ENCODE measurements at regions not wholly inside any gene's neighbourhood (a gene's known extent, or its start where the extent isn't known, plus 50 kb on each side); places are given as distances from the start of the nearest gene placed in this dataset.
"Not testable (repeated sequence)": the region's sequence is repeated elsewhere in the genome, so short reads cannot be mapped to it uniquely, and the experiment has no call there.

DNA sequence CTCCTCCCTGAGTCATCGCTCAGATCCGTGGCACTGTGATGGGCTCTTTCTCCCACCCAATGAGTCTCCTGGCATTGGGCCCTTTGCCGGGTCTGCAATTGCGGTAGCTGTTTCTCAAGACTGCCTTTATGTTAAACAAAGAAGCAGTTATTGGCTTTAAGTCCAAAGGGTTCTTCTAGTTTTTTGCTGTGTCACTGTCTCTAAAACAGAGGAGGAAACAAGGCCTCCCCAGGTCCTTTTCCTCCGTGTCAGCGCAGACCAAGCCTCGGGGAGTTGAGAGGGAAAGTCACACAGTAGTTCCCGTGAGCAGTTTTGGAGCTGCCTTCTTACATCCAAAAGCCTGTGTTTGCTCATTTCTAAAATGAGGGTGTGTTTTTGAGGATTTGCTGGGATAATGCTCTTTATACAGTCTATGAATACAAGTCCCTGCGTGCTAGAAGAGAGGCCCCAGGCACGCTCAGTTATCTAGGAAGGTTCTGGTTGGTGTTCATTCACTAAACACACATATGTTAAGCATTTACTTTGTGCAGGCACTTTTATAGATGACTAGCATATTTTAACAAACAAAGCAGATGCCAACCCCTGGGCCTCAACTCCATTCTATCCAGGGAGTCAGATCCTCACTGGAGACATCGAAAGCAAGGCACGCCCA is 126.0 kb upstream of the PZP start:
- no peak for DNase-seq

DNA sequence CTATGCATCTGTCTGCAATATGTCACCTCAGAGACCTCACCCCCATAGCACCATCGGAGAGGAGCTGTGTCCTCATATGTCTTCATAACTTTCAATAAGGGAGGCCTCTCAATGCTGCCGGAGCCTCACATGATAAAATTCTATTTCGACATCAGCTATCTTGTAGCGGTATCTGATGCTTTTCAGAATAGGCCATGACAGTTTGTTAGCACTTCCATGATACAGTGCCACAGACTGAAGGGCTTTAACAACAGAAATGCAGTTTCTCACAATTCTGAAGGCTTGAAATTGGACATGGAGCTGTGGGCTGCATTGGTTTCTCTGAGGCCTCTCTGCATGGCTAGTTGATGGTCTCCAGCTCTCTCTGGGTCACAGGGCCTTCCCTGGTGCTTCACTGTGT is 125.0 kb upstream of the PZP start:
- DNase-seq: no peak

DNA sequence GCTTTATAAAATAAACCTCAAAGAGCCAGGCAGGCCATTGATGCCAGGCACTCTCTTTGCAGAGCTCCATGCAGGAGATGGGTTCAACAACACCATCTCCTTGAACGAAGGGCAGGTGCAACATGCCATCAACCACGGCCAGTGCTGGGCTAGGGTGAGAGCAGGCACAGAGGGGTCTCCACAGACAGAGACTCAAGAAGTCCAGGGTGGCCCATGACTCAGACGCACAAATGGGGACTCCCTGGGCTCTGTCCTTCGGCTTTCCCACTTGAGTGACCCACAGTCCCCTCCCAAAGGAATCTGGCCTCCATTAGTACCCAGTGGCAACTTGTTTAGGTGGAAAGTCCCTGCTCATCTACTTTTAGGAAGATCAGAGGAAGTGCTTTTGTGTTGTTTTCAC is 124.4 kb upstream of the PZP start:
- DNase-seq: no peak

DNA sequence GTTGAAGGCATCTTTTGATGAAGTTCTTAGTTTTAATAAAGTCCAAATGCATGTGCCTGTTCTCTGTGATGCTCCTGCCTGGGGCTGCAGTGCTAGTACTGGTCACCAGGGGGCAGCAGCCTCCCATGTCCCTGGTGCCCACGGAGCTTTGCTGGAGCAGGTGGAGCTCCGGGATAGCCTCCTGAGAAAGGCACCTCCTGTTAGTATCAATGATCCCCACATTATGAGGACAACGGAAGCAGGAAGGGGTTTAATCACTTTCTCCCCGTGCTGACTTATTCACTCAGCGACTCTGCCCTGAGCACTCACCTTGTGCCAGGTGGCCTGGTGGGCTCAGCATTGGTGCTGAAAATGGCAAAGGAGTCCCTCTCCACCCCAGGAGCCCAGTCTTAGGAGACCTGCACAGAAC is 123.0 kb upstream of the PZP start:
- DNase-seq: no peak

DNA sequence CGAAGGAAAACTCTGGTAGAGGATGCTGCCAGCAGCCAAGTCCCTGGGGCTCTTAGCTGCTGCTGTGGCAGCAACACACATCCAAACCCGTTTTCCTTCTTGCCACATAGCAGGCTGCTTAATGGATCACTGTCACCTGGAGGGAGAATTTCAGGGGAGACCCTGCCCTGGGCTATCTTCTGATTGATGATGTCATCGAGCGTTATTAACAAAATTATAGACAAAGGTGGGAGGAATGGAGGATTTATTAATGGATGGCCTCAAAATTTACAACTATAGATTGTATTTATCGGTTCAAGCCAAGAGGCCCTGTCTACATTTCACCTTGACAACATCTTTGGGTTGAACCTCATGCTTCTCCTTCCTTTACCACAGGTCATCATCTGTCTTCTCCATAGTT is 120.8 kb upstream of the PZP start:
- no peak for DNase-seq

DNA sequence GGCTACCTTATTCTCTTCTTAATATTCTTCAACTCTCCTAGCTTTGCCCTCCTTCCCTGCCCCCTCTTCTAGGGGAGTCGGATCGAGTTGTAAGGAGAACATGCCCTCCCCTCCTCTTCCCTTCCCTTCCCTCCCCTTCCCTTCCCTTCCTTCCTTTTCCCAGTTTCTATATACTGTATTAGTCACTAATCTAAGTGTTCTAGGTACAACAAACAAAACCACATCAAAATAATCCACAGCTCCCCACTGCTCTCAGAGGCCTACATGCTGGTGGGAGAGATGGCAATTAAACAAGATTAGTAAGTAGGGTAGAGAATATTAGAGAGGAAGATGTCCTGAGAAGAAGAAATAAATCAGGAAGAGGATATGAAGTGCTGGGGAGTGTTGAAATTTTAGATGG is 119.9 kb upstream of the PZP start:
- no peak for DNase-seq

DNA sequence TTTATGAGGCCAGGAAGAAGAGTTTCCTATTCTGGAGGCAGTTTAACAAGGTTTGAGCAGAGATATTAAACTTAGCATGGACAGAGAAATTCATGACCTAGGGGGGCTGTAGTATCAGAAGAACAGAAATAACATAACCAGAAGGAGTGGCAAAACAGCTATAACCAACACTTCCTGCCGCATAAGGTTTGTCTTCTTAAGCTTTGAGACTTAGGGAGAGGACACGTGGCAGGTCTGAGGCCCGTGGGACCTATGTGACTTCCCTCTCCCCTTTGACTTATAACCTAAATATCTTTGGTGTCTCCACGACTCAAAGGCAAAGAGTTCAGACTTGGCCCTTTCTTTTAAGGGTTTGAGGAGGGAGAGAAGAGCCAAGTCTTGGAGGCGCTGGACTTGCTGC is 119.1 kb upstream of the PZP start:
- DNase-seq: no peak

DNA sequence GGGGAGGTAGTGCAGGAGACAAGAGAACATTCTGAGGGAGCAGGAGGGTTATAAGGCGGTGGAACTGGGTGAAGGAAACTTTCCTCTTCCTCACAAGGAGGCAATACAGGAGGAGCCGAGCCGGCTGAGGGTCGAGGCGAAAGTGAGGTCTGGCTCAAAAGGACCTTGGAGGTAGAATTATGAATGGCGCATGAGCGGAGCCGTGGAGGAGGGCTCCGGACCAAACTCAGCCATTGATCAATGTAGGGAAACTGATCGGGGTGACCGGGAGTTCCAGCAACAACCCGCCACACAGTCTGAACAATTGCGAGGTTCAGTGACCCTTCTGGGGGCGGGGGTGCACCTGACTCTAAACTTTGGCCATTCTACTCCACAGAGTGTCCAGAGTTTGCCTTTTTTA is 118.7 kb upstream of the PZP start:
- DNase-seq: not testable (repeated sequence)

DNA sequence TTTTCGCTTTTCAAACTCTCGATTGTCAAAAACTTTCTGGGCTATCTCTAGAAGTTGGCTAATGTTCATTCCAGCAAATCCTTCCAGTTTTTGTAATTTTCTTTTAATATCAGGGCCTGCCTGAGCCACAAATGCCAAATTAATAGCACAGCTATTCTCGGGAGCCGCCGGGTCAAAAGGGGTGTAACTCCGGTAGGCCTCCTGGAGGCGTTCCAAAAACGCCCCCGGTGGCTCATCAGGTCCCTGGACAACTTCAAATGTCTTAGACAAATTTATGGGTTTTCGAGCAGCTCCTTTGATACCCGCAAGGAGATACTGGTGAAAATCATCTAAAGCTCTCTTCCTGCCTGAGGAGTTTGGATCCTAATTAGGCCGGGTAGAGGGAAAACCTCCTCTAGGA is 117.9 kb upstream of the PZP start:
- DNase-seq: no peak

DNA sequence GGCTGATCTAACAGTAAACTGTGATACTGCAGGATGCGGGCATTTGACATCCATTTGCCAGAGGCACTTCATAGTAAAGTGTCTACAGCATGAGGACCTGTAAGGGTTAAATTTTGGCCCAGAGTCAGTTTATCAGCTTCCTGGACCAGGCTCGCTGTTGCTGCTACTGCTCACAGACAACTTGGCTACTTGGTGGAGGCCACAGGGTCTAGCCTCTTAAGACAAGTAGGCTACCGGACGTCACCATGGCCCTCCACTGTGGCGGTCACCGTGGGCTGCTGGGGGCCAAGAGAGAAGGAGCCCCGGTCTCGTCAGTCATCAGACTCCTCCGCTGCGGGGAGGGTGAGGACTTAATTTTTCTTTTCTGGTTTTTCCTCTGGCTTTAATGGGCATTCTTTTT is 117.3 kb upstream of the PZP start:
- DNase-seq: no peak

DNA sequence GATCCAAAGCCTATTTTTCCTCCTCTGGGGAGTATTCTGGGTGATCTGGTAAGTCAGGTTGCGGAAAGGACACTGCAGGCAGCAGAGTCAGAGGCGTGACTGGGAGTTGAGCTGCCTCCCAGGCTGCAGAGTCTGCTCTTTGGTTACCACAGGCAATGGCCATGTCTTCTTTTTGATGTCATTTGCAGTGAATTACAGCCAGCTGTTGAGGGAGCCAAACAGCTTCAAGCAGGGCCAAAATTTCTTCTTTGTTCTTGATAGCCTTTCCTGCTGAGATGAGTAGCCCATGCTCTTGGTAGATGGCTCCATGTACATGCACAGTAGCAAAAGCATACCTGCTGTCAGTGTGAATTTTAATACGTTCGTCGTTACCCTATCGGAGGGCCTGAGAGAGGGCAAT is 116.6 kb upstream of the PZP start:
- no peak for DNase-seq

DNA sequence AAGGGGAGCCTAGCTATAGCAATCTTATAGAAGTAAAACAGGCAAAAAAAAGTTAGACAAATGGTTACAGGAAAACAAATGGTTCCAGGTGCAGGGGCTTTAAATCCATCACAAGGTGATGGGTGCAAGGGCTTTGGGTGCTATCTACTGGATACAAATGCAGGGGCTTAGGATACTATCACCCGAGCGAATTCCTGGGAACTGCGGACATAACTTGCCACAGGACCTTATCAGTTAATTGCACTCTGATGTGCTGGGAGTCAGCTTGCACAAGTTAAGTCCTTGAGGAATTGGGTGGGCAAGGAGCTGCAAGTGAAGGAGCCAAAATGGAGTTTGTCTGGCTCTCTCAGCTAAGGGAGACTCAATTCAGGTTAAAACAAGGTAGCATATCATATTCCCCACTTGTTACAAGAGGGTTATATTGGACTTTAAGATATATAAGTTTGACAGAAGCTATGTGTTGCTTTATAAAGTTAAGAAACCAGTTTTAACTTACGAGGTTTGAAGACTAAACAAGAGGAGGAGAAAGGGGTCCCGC is 115.0 kb upstream of the PZP start:
- DNase-seq: no peak

DNA sequence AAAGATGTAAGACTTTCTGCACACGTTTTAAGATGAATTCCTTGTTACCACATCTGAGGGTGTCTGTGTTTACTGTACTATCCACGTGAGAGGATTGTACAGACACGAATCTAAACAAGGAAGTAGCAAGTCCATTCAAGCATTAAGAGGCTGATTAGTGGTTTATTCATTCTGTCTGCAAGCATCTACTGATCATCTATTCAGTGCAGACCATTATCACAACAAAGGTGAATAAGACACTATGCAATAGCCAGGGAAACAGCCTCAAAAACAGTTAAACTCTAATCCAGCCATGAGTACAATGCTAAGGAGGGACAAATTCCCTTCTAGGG is 111.6 kb upstream of the PZP start:
- no peak for DNase-seq

DNA sequence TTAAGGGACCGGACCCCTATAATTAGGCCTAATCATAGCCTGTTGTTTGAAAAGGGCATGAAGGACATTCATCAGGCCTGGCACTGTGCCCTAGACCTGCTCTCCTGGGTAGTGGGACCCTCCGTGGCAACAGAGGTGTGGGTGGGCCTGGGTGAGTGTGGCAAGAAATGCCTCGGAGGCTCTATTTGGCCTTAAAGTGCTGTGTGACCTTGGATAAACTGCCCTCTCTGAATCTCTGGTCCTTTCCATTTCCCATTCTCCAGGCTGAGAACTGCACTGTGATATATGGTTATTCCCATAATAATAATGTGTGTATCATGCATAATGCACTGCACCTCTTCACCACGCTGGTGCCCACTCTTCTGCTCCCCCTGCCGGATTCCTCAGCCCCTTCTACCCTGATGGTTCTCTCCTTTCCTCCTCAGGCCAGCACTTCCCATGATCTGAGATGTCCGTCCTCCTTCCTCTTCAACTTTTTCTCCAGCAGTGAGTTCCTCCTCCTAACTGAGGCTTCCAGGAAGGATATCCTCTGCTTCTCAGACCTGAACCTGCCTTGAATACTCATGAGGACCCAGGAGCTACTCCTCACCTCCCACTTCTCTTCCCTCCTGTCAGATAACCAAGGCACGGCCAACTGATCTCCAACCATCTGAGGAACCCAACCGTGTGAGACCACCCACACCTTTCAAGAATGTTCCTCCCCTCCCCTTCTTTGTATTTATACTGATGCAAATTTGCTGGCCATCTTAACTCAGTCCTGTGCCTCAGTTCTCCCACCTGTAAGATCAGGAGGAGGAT is 111.0 kb upstream of the PZP start:
- no peak for DNase-seq

DNA sequence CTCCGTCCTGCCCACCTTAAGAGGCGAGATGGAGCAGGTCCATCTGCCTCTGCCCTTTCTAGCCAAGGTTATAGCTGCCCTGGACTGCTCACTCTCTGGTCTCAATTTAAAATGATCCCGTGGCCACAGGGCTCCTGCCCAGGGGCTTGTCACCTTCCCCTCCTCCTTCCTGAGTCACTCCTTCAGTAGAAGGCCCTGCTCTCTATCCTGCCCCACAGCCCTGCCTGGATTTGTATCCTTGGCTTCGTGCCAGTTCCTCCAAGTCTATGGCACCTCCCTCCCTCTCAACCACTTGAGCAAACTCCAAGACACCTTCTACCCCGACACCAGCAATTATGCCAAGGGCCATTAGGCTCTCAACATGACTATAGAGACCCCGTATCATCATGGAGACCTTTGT is 105.3 kb upstream of the PZP start:
- not testable (repeated sequence) for DNase-seq

DNA sequence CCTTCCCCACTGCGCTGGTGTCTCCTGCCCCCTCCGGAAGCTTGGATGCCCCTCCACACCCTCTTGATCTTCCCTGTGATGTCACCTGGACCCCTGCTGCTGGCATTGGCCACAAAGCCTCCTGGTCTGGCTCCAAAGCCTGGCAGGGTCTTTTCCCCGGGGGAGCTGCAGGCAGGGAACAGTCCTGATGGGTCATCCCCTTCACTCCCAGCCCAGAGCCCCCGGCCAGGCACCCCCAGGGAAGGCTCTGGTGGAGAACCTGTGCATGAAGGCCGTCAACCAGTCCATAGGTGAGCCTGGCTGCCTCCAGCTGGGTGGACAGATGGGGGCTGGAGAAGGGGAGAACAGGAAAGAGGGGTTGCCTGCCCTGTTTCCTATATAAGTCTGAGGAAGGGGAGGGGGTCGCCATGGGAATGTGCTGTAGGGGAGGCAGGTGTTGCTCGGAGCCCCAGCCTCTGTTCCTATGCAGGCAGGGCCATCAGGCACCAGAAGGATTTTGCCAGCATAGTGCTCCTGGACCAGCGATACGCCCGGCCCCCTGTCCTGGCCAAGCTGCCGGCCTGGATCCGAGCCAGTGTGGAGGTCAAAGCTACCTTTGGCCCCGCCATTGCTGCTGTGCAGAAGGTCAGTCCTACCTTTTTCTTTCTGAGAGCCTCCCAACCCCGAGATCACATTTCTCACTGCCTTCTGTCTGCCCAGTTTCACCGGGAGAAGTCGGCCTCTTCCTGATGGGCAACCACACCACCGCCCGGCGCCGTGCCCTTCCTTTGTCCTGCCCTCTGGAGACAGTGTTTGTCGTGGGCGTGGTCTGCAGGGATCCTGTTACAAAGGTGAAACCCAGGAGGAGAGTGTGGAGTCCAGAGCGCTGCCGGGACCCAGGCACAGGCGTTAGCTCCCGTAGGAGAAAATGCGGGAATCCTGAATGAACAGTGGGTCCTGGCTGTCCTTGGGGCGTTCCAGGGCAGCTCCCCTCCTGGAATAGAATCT is 104.5 kb upstream of the PZP start:
- not testable (repeated sequence) for DNase-seq

DNA sequence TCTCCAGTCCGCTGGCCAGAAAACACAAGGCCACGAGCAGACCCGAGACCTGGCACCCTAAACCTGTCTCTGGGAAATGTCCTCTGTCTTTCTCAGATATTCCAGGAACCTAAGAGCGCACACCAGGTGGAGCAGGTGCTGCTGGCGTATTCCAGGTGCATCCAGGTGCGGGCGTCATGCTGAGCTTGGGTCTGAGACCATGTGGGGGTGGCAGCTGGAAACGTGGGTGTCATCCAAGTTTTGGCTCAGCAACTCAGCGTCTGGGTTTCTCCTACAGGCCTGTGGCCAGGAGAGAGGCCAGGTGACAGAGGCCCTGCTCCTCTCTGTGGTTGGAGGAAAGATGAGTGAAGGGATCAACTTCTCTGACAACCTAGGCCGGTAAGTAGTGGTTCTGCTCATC is 103.3 kb upstream of the PZP start:
- not testable (repeated sequence) for DNase-seq

DNA sequence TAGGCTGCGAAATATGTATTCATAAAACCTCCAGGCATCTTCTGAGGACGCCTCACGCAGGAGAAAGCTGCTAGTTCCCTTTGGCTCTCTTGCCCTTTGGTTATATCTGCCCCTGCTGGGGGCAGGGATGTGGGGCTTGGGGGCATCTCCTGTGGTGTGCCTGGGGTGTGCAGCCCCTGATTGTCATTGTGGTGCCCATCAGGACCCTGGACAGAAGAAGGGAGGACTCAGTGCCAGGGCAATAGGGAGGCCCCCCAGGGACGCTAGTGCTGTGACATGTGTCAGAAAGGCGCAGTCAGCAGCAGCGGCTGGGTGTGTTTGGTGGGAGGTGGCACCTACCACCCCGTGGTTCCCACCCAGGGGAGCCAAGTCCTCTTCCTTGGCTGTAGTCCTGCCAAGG is 102.5 kb upstream of the PZP start:
- DNase-seq: not testable (repeated sequence)

DNA sequence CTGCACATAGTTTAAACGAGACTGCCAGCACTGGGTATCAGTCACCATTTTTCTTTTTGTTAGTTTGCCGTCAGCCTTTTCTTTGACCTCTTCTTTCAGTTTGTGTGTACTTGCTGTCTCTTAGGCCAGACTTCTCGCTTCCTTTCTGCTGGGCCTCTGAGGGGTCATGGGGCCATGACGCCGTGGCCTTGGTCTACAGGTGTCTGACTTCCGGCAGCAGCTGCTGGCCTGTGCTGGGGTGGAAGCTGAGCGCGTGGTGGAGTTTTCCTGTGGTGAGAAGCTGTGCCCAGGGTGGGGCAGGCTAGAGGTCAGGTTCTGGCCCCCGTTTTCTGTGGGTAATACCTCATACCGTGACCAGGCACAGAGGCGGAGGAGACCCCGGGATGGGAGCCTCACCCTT is 101.6 kb upstream of the PZP start:
- DNase-seq: not testable (repeated sequence)

DNA sequence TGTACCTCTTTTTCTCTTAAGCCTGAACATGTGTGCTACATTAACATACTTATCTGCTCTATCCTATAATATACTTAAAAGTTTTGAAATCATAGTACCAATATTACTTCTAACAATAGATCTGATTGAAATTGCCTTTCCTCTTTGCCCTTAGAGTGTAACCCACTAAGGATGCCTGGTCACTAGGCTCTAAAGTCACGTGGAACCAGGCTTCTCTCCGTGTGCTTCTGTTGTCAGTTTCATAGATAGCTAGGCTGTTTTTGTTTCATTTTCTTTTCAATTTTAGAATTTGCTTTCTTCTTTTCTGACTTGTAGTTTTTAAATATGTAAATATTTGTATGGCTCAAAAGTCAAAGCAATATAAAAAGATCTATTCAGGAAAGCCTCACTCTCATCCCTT is 100.5 kb upstream of the PZP start:
- DNase-seq: not testable (repeated sequence)

DNA sequence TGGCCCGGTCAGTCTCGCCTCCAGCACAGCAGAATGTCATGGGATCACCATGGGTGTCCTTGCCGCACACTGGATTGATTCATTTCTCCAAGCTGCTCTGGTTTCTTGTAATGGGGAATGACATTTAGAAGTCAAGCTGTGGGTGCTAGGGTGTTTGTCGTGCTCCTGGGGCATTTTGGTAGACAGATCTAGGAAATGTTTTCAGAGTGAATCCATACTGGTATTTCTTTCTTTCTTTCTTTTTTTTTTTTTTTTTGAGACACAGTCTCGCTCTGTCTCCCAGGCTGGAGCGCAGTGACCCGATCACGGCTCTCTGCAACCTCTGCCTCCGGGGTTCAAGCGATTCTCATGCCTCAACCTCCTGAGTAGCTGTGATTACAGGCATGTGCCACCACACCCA is 100.0 kb upstream of the PZP start:
- not testable (repeated sequence) for DNase-seq

DNA sequence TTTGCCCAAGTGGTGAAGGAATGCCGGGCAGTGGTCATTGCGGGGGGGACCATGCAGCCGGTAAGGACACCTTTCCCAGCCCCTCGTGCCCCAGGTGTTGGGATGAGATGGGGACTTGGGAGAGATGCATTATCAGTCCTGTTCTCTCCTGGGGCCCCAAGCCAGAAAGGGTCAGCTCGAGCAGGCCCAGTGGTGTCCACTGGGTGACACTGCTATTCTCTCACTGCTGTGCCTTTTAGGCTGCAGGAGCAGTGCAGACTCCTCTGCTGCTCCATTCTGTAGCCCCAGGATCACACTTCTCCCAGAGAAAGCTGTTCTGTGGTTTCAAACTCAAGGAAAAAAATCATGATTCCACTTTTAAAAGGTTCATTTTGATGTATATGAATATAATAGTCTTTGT is 99.1 kb upstream of the PZP start:
- not testable (repeated sequence) for DNase-seq

DNA sequence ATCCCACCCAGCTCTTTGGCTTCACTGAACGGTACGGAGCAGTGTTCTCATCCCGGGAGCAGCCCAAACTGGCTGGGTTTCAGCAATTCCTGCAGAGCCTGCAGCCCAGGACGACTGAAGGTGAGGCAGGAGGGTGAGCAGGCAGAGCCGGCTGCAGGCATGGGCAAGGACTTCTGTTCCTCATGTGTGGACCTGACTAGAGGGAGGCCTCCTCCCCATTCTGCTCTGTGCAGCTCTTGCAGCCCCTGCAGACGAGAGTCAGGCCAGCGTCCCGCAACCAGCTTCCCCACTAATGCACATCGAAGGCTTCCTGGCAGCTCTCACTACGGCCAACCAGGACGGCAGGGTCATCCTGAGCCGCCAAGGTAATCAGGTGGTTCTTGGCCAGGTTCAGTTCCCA is 97.8 kb upstream of the PZP start:
- DNase-seq: not testable (repeated sequence)

Data from NCI-H226 (cell line).